ENCODE measurements at regions not wholly inside any gene's neighbourhood (a gene's known extent, or its start where the extent isn't known, plus 50 kb on each side); places are given as distances from the start of the nearest gene placed in this dataset.
"Not testable (repeated sequence)": the region's sequence is repeated elsewhere in the genome, so short reads cannot be mapped to it uniquely, and the experiment has no call there.

- TF ChIP-seq EP300 (IDR thresholded peaks at IDR 0.05); CTCF (IDR thresholded peaks at IDR 0.05); KDM1A (IDR thresholded peaks at IDR 0.05; ENCODE audit: low read depth); MAFK (IDR thresholded peaks at IDR 0.05; ENCODE audit: partially characterized antibody); CHD4 (IDR thresholded peaks at IDR 0.05; ENCODE audit: borderline replicate concordance); PHF8 (IDR thresholded peaks at IDR 0.05; ENCODE audit: borderline replicate concordance, low read depth); CHD2 (IDR thresholded peaks at IDR 0.05; ENCODE audit: low read length, partially characterized antibody); CEBPB (IDR thresholded peaks at IDR 0.05); JUNB (IDR thresholded peaks at IDR 0.05); NR3C1 (IDR thresholded peaks at IDR 0.05): not testable (repeated sequence)
Observed at GRCh38 chr17:20877384-20877783, 165.4 kb downstream of the USP22 start.

Data from A549 (cell line).